ENCODE measurements at regions not wholly inside any gene's neighbourhood (a gene's known extent, or its start where the extent isn't known, plus 50 kb on each side); places are given as distances from the start of the nearest gene placed in this dataset.

GRCh38 chr3:23659840-23660430 is 145.8 kb upstream of the UBE2E1 start:
- TF ChIP-seq, protein P1, sequence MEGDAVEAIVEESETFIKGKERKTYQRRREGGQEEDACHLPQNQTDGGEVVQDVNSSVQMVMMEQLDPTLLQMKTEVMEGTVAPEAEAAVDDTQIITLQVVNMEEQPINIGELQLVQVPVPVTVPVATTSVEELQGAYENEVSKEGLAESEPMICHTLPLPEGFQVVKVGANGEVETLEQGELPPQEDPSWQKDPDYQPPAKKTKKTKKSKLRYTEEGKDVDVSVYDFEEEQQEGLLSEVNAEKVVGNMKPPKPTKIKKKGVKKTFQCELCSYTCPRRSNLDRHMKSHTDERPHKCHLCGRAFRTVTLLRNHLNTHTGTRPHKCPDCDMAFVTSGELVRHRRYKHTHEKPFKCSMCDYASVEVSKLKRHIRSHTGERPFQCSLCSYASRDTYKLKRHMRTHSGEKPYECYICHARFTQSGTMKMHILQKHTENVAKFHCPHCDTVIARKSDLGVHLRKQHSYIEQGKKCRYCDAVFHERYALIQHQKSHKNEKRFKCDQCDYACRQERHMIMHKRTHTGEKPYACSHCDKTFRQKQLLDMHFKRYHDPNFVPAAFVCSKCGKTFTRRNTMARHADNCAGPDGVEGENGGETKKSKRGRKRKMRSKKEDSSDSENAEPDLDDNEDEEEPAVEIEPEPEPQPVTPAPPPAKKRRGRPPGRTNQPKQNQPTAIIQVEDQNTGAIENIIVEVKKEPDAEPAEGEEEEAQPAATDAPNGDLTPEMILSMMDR (IDR thresholded peaks at IDR 0.05; ENCODE audit: borderline replicate concordance, extremely low read depth, low read length, poor library complexity, severe bottlenecking), result no peak
- TF ChIP-seq EZH2 (IDR thresholded peaks at IDR 0.05; ENCODE audit: borderline replicate concordance, low read depth, low read length, severe bottlenecking), result no peak
